Fibroblast of mammary gland (primary cell): ENCODE measurements at regions not wholly inside any gene's neighbourhood (a gene's known extent, or its start where the extent isn't known, plus 50 kb on each side); places are given as distances from the start of the nearest gene placed in this dataset.

Source experiments
- DNase-seq: peaks from one replicate; pipeline ENCODE4 v3.0.0-alpha.2; 2010; ENCODE audit warnings: low read depth
- H3K4me3 ChIP-seq: 2 replicates; pipeline ENCODE4 v1.5.1; 2011; ENCODE audit warnings: low read depth, mild to moderate bottlenecking, low read length, moderate library complexity; ENCODE audit not compliant: control insufficient read depth
- TF ChIP-seq, protein P1 (sequence below): conservative IDR thresholded peaks from 2 replicates; pipeline ENCODE4 v1.5.1; 2011; ENCODE audit warnings: low read depth, low read length, inconsistent platforms; ENCODE audit not compliant: control insufficient read depth, insufficient read depth

DNA sequence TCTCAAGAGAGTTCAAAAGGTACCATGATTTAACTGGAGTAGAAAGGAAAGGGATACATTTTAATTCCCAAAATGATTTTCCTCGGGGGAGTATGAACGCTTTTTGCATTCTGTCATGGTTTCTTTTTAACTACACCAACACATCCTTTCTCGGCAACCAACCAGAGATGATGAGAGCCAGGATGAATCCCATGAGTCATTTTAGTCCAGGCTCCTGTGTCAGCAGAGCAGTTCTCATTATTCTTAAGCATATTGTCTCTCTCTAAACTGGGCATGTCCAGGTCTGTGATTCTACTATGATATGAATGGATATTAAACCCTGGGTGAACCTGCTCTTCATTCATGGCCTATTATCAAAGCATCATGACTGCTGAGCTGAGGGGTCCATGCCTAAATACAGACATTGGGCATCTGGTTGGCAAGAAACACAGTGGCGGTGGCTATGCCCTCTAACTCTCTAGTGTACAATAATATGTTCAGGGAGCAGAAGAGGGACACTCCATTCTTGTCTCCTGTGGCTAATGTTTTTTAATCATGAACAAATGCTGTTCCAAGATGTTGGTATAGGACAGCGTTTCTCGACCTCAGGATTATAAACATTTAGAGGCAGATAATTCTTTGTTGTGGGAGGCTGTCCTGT lies 124.3 kb upstream of the ESRRG start:
- no peak overlapping the region for H3K4me3 ChIP-seq
- TF ChIP-seq, protein P1, sequence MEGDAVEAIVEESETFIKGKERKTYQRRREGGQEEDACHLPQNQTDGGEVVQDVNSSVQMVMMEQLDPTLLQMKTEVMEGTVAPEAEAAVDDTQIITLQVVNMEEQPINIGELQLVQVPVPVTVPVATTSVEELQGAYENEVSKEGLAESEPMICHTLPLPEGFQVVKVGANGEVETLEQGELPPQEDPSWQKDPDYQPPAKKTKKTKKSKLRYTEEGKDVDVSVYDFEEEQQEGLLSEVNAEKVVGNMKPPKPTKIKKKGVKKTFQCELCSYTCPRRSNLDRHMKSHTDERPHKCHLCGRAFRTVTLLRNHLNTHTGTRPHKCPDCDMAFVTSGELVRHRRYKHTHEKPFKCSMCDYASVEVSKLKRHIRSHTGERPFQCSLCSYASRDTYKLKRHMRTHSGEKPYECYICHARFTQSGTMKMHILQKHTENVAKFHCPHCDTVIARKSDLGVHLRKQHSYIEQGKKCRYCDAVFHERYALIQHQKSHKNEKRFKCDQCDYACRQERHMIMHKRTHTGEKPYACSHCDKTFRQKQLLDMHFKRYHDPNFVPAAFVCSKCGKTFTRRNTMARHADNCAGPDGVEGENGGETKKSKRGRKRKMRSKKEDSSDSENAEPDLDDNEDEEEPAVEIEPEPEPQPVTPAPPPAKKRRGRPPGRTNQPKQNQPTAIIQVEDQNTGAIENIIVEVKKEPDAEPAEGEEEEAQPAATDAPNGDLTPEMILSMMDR = no peak
- DNase-seq = no peak

DNA sequence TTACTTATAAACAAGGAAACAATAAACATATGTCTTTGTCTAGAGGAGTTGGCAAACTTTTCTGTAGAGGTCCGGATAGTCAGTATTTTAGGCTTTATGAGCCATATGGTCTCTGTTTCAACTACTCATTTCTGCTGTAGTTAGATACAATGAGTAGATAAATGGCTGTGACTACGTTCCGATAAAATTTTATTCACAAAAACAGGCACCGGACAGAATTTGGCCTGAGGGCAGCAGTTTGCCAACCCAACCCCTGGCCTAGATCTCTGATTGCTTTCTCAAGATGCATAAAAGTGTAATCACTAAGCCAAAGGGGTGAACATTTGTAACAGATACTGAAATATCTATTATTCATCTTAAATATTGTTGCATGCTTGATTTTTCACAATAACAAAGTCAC lies 123.1 kb upstream of the ESRRG start:
- no peak for DNase-seq

DNA sequence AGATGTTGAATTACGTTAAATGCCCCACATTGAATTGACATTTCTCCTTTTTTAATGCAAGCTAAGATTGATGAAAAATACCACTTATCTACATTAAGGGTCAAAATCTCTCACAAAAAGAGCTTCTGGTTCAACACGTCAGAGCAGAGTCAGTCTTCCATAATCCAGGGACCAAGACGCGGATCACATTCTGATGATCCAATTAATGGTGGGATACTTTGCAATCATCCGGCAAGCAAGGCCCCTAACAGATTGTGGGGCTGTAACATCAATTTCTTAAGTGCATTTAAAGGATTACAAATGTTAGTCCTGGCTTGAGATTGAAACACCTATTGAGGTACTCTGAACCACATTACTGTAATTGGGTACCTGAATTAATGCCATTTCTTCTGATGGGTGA lies 120.2 kb upstream of the ESRRG start:
- DNase-seq = no peak

More for the DNA sequence above, 123.1 kb upstream of the ESRRG start:
- TF ChIP-seq, protein P1 = no peak
- H3K4me3 ChIP-seq = no peak overlapping the region

DNA sequence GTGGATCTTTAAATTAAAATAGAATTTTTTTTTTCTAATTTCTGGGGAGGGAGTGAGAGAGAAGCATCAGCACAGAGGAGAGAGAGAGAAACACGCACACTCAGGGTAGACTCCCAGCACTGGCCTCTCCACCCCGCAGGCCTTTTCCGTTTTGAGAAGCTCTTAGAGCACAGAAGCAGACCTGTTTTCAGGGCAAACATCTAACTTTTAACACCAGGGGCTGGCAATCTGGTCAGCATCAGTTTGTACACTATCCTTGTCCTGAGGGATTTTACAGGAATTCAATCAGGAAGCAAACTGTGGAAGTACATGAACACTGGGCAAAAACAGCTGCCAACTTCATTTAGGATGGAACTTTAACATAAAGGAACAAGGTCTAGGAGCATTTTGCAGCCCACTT lies 117.9 kb upstream of the ESRRG start:
- DNase-seq = no peak
- TF ChIP-seq, protein P1 = no peak
- H3K4me3 ChIP-seq = no peak overlapping the region

More for the DNA sequence above, 120.2 kb upstream of the ESRRG start:
- H3K4me3 ChIP-seq = no peak overlapping the region
- TF ChIP-seq, protein P1 = no peak

DNA sequence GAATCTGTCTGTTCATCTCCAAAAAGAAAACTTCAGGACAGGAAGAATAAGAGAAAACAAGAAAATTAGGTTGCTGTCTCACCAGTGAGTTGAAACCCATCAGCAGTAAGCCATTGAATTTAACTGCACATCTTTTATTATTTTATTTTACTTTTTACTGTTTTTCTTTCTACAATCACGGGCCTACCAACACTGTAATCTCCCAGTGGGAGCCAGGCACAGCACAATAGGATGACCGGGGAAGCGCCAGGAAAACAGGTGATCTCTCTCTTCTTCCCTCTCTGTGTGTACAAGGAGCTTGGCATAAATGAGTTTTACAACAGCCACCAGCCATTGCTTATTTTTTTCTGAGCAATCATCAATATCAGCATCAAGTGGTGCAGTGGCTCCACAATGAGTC lies 113.1 kb upstream of the ESRRG start:
- H3K4me3 ChIP-seq = no peak overlapping the region
- no peak for DNase-seq
- TF ChIP-seq, protein P1 = no peak

DNA sequence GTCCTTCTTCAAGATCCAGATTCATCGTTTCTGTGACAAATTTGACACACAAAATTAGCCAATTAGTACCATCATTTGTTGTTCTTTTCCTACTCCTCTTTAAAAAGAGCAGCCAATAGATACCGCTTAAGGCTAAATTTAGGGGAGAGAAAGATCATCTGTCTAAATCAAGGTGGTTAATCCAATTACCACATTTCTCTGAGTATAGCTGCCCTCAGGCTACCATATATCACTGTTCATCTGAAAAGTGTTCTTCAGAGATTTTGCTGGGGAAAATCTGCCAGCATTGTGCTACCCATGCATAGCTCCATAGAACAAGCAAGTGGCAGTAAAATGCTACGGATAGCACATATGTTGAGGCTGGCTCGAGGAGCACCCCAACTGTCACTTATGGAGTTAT lies 110.3 kb upstream of the ESRRG start:
- DNase-seq = no peak
- TF ChIP-seq, protein P1 = no peak
- H3K4me3 ChIP-seq = no peak overlapping the region

DNA sequence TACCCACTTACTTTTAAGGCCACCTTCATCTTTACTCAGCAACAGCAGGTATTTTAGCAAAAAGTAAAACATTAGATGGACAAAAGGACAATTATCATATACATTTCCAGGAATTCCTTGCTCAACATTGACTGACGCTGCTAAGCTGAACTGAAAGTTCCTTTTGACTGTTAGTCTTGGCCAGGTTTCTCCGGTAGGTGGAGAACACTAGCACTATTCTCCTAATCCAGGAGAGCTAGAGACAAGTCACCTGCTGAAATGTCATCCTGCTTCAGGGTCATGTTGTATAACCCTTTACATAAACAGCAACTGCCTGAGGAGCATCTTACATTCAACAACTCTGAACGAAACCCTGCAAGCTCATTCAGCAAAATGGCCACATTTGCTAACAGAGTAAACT lies 109.0 kb upstream of the ESRRG start:
- no peak overlapping the region for H3K4me3 ChIP-seq
- TF ChIP-seq, protein P1 = no peak
- DNase-seq = no peak
